KOPT-K1 (cell line): ENCODE measurements at regions not wholly inside any gene's neighbourhood (a gene's known extent, or its start where the extent isn't known, plus 50 kb on each side); places are given as distances from the start of the nearest gene placed in this dataset.
"Not testable (repeated sequence)": the region's sequence is repeated elsewhere in the genome, so short reads cannot be mapped to it uniquely, and the experiment has no call there.

ENCODE experiments used
- H3K27ac ChIP-seq: fragments of 200-600 bp; sonication (generic); 2 replicates; pipeline ENCODE4 v1.5.1; 2016; ENCODE audit warnings: antibody characterized with exemption, mild to moderate bottlenecking, low read depth, low read length; ENCODE audit not compliant: poor library complexity, severe bottlenecking
- H3K36me3 ChIP-seq: fragments of 200-600 bp; sonication (generic); 2 replicates; pipeline ENCODE4 v1.5.1; 2017; ENCODE audit warnings: antibody characterized with exemption, mild to moderate bottlenecking, low read length, moderate library complexity; ENCODE audit not compliant: insufficient read depth
- H3K9me3 ChIP-seq: fragments of 200-600 bp; sonication (generic); 2 replicates; pipeline ENCODE4 v1.5.1; 2017; ENCODE audit warnings: antibody characterized with exemption, low read length, mild to moderate bottlenecking; ENCODE audit not compliant: insufficient read depth, poor library complexity, severe bottlenecking

DNA sequence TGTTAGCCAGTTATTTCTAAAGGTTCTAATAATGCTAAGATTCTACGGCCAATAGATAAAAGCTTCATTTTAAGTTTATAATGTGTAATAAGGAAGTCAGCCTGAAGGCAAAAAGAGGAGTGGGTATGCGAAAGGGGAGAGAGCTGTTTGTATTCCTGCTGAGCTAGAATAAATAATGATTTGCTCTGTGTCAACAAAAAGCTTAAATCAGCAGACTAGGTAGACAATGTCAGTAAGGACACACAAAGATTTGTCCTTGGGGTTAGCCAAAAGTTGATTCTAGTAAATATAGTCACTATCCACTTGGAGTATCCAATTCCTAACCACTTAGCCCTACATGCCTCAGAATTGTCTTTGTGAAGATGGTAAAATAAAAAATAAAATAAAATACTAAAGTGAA, 90.3 kb upstream of the GRIA3 start:
- no peaks in the 10 kb centered on the region for H3K9me3 ChIP-seq
- no peaks in the 10 kb centered on the region for H3K36me3 ChIP-seq
- H3K27ac ChIP-seq, result no peak overlapping the region

DNA sequence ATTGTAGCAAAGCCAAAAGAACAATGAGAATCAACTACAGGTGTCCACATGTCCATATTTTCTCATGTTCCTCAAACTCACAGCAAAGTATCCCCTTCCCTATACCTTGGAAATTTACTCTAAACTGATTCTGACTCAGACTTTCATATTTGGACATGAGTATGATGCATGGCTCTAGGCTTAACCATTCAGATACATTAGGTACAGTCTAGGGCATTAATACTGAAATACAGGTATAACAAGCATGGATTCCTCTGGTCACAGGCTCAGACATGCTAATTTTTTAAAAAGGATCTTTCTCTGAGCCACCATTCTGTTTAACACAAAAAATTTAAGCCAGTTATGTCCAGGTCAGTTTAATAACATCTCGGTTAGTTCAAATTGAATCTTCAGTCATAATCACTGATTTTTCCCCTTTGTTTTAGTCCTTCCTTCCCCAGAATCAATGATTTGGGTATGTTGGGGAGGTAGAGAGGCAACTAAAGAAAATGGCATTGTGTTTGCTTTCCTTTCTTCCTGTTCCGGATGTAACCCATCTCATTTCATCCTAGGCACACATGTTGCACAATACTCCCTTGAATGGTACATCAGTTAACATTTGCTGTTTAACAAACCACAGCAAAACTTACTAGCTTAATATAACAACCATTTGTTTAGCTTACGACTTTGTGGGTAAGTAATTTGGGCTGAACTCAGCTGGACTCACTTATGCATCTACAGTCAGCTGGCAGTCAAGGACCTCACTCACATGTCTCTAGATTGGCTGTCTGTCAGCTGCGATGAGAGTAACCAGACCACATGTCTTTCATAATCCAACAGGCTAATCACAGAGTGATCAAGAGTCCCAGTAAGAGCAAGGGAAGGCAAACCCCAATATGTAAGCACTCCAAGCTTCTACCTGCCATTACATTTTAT, 75.3 kb upstream of the GRIA3 start:
- H3K36me3 ChIP-seq, result no peaks in the 10 kb centered on the region
- no peaks in the 10 kb centered on the region for H3K9me3 ChIP-seq
- no peak overlapping the region for H3K27ac ChIP-seq

DNA sequence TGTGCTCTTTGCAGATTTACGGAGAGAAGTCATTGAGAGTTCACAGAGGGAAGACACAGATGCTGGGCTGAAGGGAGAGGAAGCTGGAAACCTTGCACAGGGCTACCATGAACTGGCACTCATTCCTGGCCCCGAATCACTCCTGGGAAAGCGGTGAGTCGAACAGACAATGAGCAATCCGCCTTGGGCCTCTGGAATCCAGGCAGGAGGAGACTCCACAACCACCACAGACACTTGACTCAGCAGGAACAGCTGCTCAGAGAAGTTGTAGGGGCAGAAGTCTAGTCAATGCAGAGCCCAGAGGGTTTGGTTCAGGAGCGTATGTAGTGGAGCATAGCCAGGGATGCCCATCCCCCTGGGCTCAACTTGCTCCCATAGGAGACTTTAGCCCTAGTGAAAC, 62.8 kb upstream of the GRIA3 start:
- Histone ChIP-seq H3K27ac (no peak overlapping the region), H3K36me3 (no peaks in the 10 kb centered on the region), H3K9me3 (no peaks in the 10 kb centered on the region)

- not testable (repeated sequence) for H3K9me3 ChIP-seq, H3K36me3 ChIP-seq, H3K27ac ChIP-seq
These were observed 54.3 kb upstream of the GRIA3 start for GRCh38 chrX:123129805-123130204.
